Body of pancreas (tissue), 4 donors: ENCODE measurements at regions not wholly inside any gene's neighbourhood (a gene's known extent, or its start where the extent isn't known, plus 50 kb on each side); places are given as distances from the start of the nearest gene placed in this dataset.
A peak's percentile ranks its signal among the peaks of the same experiment; 100 is the strongest.

ENCODE experiments used
- ATAC-seq: fragments of 150-250 bp; one replicate; pipeline ENCODE4 v1.9.1; 2016
- DNase-seq, 4 donors: peaks; one replicate each; pipeline ENCODE4 v3.0.0-alpha.2; 2019
- H3K27ac ChIP-seq, 4 donors: fragments of 200-600 bp; sonication (generic); 1 replicate in 3 of 4; 2 replicates in 1 of 4; pipeline versions ENCODE4 v1.5.1 to v1.6.1; 2016 to 2019; ENCODE audit warnings: mild to moderate bottlenecking in 1 of 4, mixed read lengths in 1 of 4, moderate library complexity in 1 of 4
- H3K27me3 ChIP-seq, 2 donors: fragments of 200-600 bp; sonication (generic); one replicate each; pipeline ENCODE4 v1.6.0; 2016; ENCODE audit warnings: mild to moderate bottlenecking in 1 of 2
- H3K36me3 ChIP-seq, 2 donors: fragments of 200-600 bp; sonication (generic); replicated peaks in 1 of 2; 2 replicates each; pipeline ENCODE4 v1.5.1; 2016; ENCODE audit warnings: low read depth in 2 of 2; ENCODE audit not compliant: insufficient read depth in 1 of 2
- H3K4me1 ChIP-seq: fragments of 200-600 bp; sonication (generic); one replicate; pipeline ENCODE4 v1.6.0; 2016
- H3K4me3 ChIP-seq, 2 donors: fragments of 200-600 bp; sonication (generic); 1 replicate in 1 of 2; 2 replicates in 1 of 2; pipeline ENCODE4 v1.5.1; 2016 to 2019
- H3K9me3 ChIP-seq, 3 donors: fragments of 200-600 bp; sonication (generic); 1 replicate in 2 of 3; 2 replicates in 1 of 3; pipeline ENCODE4 v1.5.1; 2016
- CTCF ChIP-seq, 7 experiments: fragments of 450-650 bp in 4 of 7; fragments of 200-600 bp in 3 of 7; sonication (generic) in 3 of 7; IDR thresholded peaks; one replicate each; pipeline ENCODE4 v1.5.1; 2016 to 2019; ENCODE audit warnings: antibody characterized with exemption in 7 of 7
- POLR2A ChIP-seq, 3 donors: fragments of 450-650 bp; IDR thresholded peaks; one replicate each; pipeline ENCODE4 v1.6.1; 2016; ENCODE audit warnings: antibody characterized with exemption in 3 of 3, mild to moderate bottlenecking in 2 of 3
- WGBS, 2 donors: methylation state at CpG; one replicate each; pipeline ENCODE4 v1.1.5; 2017; 5-methylcytosine and 5-hydroxymethylcytosine counted together
- intact Hi-C: fragments of 100-400 bp; cut with DNase I; formaldehyde crosslinking; loops from one replicate; pipeline ENCODE4 v1.15.1; 2023

- peak; percentile 51 for ATAC-seq
- no peaks in the 10 kb centered on the region for H3K36me3 ChIP-seq
- DNase-seq = peak in 1 of 4 donors; percentile 8
- H3K4me1 ChIP-seq = peaks cover 21% of the 10 kb centered on the region
- intact Hi-C loops = no loop called here
- peaks cover 0 to 4% (median 0%) of the 10 kb centered on the region in 3 donors for H3K9me3 ChIP-seq
- TF ChIP-seq CTCF (IDR thresholded peaks at IDR 0.05) (no peak), POLR2A (IDR thresholded peaks at IDR 0.05) (no peak)
- no peak overlapping the region for H3K4me3 ChIP-seq
- no peaks in the 10 kb centered on the region for H3K27me3 ChIP-seq
- H3K27ac ChIP-seq = peak overlapping the region in 2 of 4 donors; percentile 50 to 58
Observed at GRCh38 chr6:80528115-80528514, 421.6 kb downstream of the BCKDHB start.

GRCh38 chr6:80527552-80528052 lies 421.1 kb downstream of the BCKDHB start:
- H3K27me3 ChIP-seq = no peaks in the 10 kb centered on the region
- H3K36me3 ChIP-seq = no peaks in the 10 kb centered on the region
- H3K4me3 ChIP-seq = no peak overlapping the region
- ATAC-seq = peak; percentile 96
- intact Hi-C loops = no loop called here
- TF ChIP-seq CTCF (IDR thresholded peaks at IDR 0.05) (no peak), POLR2A (IDR thresholded peaks at IDR 0.05) (no peak)
- peak overlapping the region in 2 of 4 donors; percentile 50 to 58 for H3K27ac ChIP-seq
- peaks cover 21% of the 10 kb centered on the region for H3K4me1 ChIP-seq
- DNase-seq = no peak
- WGBS, 2 donors = 14 to 15% methylated on average over 7 of the region's 7 CpGs
- peaks cover 0 to 4% (median 0%) of the 10 kb centered on the region in 3 donors for H3K9me3 ChIP-seq

- Histone ChIP-seq H3K27ac (no peak overlapping the region), H3K4me1 (peaks cover 21% of the 10 kb centered on the region), H3K27me3 (no peaks in the 10 kb centered on the region), H3K4me3 (no peak overlapping the region), H3K9me3 (no peaks in the 10 kb centered on the region), H3K36me3 (no peaks in the 10 kb centered on the region)
- TF ChIP-seq CTCF (IDR thresholded peaks at IDR 0.05) (no peak), POLR2A (IDR thresholded peaks at IDR 0.05) (no peak)
- ATAC-seq = no peak
- WGBS, 2 donors = 56 to 60% methylated on average over 11 of the region's 11 CpGs
- DNase-seq = peak in 1 of 4 donors; percentile 11
- intact Hi-C loops = no loop called here
Observed at GRCh38 chr6:80523531-80523997, 417.1 kb downstream of the BCKDHB start.

GRCh38 chr6:80523010-80523409 lies 416.5 kb downstream of the BCKDHB start:
- Histone ChIP-seq H3K36me3 (no peaks in the 10 kb centered on the region), H3K4me1 (peaks cover 15% of the 10 kb centered on the region), H3K9me3 (no peaks in the 10 kb centered on the region), H3K27ac (no peak overlapping the region), H3K4me3 (no peak overlapping the region), H3K27me3 (no peaks in the 10 kb centered on the region)
- ATAC-seq = no peak
- DNase-seq = no peak
- 54 to 61% methylated on average over 5 of the region's 5 CpGs for WGBS, 2 donors
- TF ChIP-seq POLR2A (IDR thresholded peaks at IDR 0.05) (no peak), CTCF (IDR thresholded peaks at IDR 0.05) (no peak)
- intact Hi-C loops = no loop called here

- Histone ChIP-seq H3K27ac (no peak overlapping the region), H3K27me3 (no peaks in the 10 kb centered on the region), H3K9me3 (no peaks in the 10 kb centered on the region), H3K4me1 (peaks cover 14% of the 10 kb centered on the region), H3K4me3 (no peak overlapping the region), H3K36me3 (no peaks in the 10 kb centered on the region)
- ATAC-seq = no peak
- no peak for DNase-seq
- WGBS, 2 donors = 44 to 58% methylated on average over 4 of the region's 4 CpGs
- TF ChIP-seq CTCF (IDR thresholded peaks at IDR 0.05) = no peak
- no peak for TF ChIP-seq POLR2A (IDR thresholded peaks at IDR 0.05)
- intact Hi-C loops = no loop called here
Observed at GRCh38 chr6:80522576-80522975, 416.1 kb downstream of the BCKDHB start.
